K562 (cell line): ENCODE measurements at regions not wholly inside any gene's neighbourhood (a gene's known extent, or its start where the extent isn't known, plus 50 kb on each side); places are given as distances from the start of the nearest gene placed in this dataset.

Experiments
- ATAC-seq: fragments of 200-7000 bp; cut with Tn5 transposase; 3 replicates; pipeline ENCODE4 v1.9.1; 2020; ENCODE audit warnings: moderate library complexity
- BruUV-seq: library from RNA; stranded (reverse); fragments of 400-500 nt; replicated peaks from 2 replicates; lab custom pipeline; 2021; lab: Mats Ljungman, UMichigan
- CTCF ChIA-PET: fragments of 300-600 bp; formaldehyde crosslinking; extraction: SDS; loops from one replicate; lab custom pipeline; 2021; ENCODE audit warnings: low intra/inter-chr PET ratio; lab: Yijun Ruan, JAX
- POLR2A ChIA-PET: fragments of 300-600, 350-650 bp; sonication (Branson Sonifier 250); formaldehyde crosslinking; extraction: SDS; loops from one replicate; lab custom pipeline; 2021; ENCODE audit warnings: antibody characterized with exemption, inconsistent platforms; lab: Yijun Ruan, JAX
- DNase-seq, 4 experiments: peaks; one replicate each; pipeline versions ENCODE4 v3.0.0 to v3.0.0-alpha.2; 2011 to 2018; ENCODE audit warnings: low spot score in 3 of 4, mixed read lengths in 3 of 4; ENCODE audit errors: extremely low read depth in 1 of 4
- FAIRE-seq: peaks from 2 replicates; lab custom pipeline; 2011; peaks lifted over from hg19 to GRCh38; lab: Jason Lieb, UNC
- H2AFZ ChIP-seq: 2 replicates; pipeline ENCODE4 v1.6.0; 2011; ENCODE audit warnings: low read depth, low read length, control low read depth, inconsistent platforms
- H3K27ac ChIP-seq: fragments of 200-600 bp; 3 replicates; pipeline ENCODE4 v1.8.0; 2011; ENCODE audit warnings: low read depth, mild to moderate bottlenecking, control low read depth, inconsistent platforms, low read length, moderate library complexity, mixed read lengths; ENCODE audit errors: extremely low read depth
- H3K27me3 ChIP-seq, 2 experiments: fragments of 300-600 bp in 1 of 2; 2 replicates in 1 of 2; 3 replicates in 1 of 2; pipeline versions ENCODE4 v1.6.0 to v1.8.0; 2011; ENCODE audit warnings: inconsistent platforms in 2 of 2, low read length in 2 of 2, mild to moderate bottlenecking in 1 of 2, mixed read lengths in 1 of 2, moderate library complexity in 1 of 2; ENCODE audit not compliant: control insufficient read depth in 2 of 2, insufficient read depth in 2 of 2
- H3K36me3 ChIP-seq: fragments of 300-600 bp; 3 replicates; pipeline ENCODE4 v1.8.0; 2011; ENCODE audit warnings: mild to moderate bottlenecking, low read length, inconsistent platforms; ENCODE audit not compliant: control insufficient read depth, insufficient read depth
- H3K4me1 ChIP-seq, 2 experiments: fragments of 200-600 bp in 1 of 2; replicated peaks in 1 of 2; 2 replicates in 1 of 2; 3 replicates in 1 of 2; pipeline versions ENCODE4 v1.5.1 to v1.8.0; 2011; ENCODE audit warnings: inconsistent platforms in 2 of 2, low read length in 2 of 2, mild to moderate bottlenecking in 1 of 2, mixed read lengths in 1 of 2, moderate library complexity in 1 of 2; ENCODE audit not compliant: control insufficient read depth in 2 of 2, insufficient read depth in 2 of 2
- H3K4me2 ChIP-seq: 2 replicates; pipeline ENCODE4 v1.6.1; 2011; ENCODE audit warnings: low read length, control low read depth, inconsistent platforms, mixed read lengths; ENCODE audit not compliant: insufficient read depth
- H3K4me3 ChIP-seq: fragments of 200-600 bp; sonication (generic), shearing (Covaris generic); 2 replicates; pipeline ENCODE4 v1.5.1; 2016; ENCODE audit warnings: control low read depth, inconsistent platforms
- H3K79me2 ChIP-seq: fragments of 200-600 bp; 3 replicates; pipeline ENCODE4 v1.8.0; 2011; ENCODE audit warnings: low read length, inconsistent platforms; ENCODE audit not compliant: control insufficient read depth, insufficient read depth
- H3K9ac ChIP-seq, 2 experiments: 2 replicates each; pipeline versions ENCODE4 v1.6.0 to v1.6.1; 2011; ENCODE audit warnings: low read depth in 2 of 2, low read length in 2 of 2, control low read depth in 1 of 2, inconsistent platforms in 1 of 2, mild to moderate bottlenecking in 1 of 2, mixed read lengths in 1 of 2; ENCODE audit not compliant: insufficient read depth in 1 of 2
- H3K9me1 ChIP-seq: one replicate; pipeline ENCODE4 v1.6.0; 2011; ENCODE audit warnings: inconsistent platforms, mild to moderate bottlenecking, low read length, moderate library complexity; ENCODE audit not compliant: control insufficient read depth, insufficient read depth
- H3K9me3 ChIP-seq: replicated peaks from 2 replicates; pipeline ENCODE4 v1.5.1; 2011; ENCODE audit warnings: low read depth, low read length, inconsistent platforms; ENCODE audit not compliant: control insufficient read depth, insufficient read depth
- H4K20me1 ChIP-seq: replicated peaks from 2 replicates; pipeline ENCODE4 v1.6.1; 2011; ENCODE audit warnings: low read length, inconsistent platforms, mixed read lengths; ENCODE audit not compliant: control insufficient read depth, insufficient read depth
- ZNF3 ChIP-seq: fragments of 250-450 bp; sonication (Bioruptor Pico); IDR thresholded peaks from 2 replicates; pipeline ENCODE4 v1.5.0; 2021; ENCODE audit warnings: mild to moderate bottlenecking, moderate library complexity
- WGBS: fragments of 100-300 bp; shearing (Covaris generic); methylation state at CpG from one replicate; pipeline ENCODE4 v1.1.6; 2016; ENCODE audit warnings: low coverage, mixed read lengths; ENCODE audit not compliant: insufficient coverage; ENCODE audit errors: missing lambda C conversion rate; 5-methylcytosine and 5-hydroxymethylcytosine counted together
- in situ Hi-C: fragments of 300-500 bp; cut with MboI; formaldehyde crosslinking; loops from 4 replicates; pipeline ENCODE4 v1.15.0; 2018; ENCODE audit warnings: inconsistent platforms, mixed read lengths
- intact Hi-C: fragments of 100-400 bp; cut with micrococcal nuclease; formaldehyde crosslinking; loops from 2 replicates; pipeline ENCODE4 v1.14.2; 2022
- TF ChIP-seq, protein P1 (sequence below), 3 experiments: fragments of 200-800 bp in 1 of 3; fragments of 250-450 bp in 1 of 3; fragments of 450-650 bp in 1 of 3; sonication (Bioruptor Pico) in 1 of 3; sonication (Bioruptor generic) in 1 of 3; formaldehyde crosslinking in 1 of 3; IDR thresholded peaks; 2 replicates each; pipeline versions ENCODE4 v1.6.1 to v1.8.0; 2016 to 2022; ENCODE audit warnings: mild to moderate bottlenecking in 2 of 3, missing genetic modification characterization in 2 of 3, missing compliant biosample characterization in 1 of 3, moderate library complexity in 1 of 3

DNA sequence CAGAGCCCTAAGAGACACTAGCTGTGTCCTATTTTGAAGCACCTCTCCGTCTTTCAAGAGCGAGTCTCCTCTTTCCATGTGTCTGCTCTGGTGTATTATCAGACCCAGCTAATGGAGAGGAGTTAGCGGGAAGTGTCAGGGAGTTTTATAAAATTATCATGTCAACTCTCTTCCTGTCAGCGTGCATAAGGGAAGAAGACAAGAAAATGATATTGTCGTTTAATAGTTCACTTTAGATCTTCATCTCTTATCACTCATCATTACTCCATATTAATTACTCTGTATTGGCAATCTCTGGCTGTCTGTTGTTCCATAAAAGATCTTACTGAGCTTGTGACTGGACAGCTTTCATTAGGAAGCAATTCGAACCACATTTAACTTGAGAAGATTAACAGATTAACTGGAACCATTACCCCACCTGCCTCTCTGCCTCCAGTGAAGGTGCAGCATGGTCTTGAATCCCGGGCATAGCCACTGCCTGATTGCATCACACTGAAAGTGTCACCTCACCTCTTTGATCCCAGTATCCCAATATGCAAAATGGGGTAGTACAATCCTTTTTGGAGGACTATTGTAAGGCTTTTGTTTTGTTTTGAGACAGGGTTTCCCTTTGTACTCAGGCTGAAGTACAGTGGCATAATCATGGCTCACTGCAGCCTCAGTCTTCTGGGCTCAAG, 121.1 kb downstream of the TMEM114 start:
- Histone ChIP-seq H3K36me3 (no peaks in the 10 kb centered on the region), H3K27ac (no peak overlapping the region), H3K4me1 (no peaks in the 10 kb centered on the region), H3K27me3 (peaks cover 4 to 7% of the 10 kb centered on the region in 2 experiments; a peak in 4 of 5 replicates), H3K79me2 (no peaks in the 10 kb centered on the region), H2AFZ (no peak overlapping the region), H3K4me2 (no peak overlapping the region), H4K20me1 (no peaks in the 10 kb centered on the region), H3K4me3 (no peak overlapping the region), H3K9me3 (no peaks in the 10 kb centered on the region), H3K9me1 (no peaks in the 10 kb centered on the region), H3K9ac (no peak overlapping the region)
- FAIRE-seq: no peak
- CTCF ChIA-PET: no interaction called here
- POLR2A ChIA-PET: interaction anchor here (0.9 kb wide), 1 partner anchor 11 kb away, joined by 3 read pairs; no protein-coding TSS in a partner anchor
- in situ Hi-C loops: no loop called here
- BruUV-seq: no TSS peak
- WGBS: 3% methylated on average over 7 of the region's 7 CpGs
- intact Hi-C loops: no loop called here
- TF ChIP-seq, protein P1, sequence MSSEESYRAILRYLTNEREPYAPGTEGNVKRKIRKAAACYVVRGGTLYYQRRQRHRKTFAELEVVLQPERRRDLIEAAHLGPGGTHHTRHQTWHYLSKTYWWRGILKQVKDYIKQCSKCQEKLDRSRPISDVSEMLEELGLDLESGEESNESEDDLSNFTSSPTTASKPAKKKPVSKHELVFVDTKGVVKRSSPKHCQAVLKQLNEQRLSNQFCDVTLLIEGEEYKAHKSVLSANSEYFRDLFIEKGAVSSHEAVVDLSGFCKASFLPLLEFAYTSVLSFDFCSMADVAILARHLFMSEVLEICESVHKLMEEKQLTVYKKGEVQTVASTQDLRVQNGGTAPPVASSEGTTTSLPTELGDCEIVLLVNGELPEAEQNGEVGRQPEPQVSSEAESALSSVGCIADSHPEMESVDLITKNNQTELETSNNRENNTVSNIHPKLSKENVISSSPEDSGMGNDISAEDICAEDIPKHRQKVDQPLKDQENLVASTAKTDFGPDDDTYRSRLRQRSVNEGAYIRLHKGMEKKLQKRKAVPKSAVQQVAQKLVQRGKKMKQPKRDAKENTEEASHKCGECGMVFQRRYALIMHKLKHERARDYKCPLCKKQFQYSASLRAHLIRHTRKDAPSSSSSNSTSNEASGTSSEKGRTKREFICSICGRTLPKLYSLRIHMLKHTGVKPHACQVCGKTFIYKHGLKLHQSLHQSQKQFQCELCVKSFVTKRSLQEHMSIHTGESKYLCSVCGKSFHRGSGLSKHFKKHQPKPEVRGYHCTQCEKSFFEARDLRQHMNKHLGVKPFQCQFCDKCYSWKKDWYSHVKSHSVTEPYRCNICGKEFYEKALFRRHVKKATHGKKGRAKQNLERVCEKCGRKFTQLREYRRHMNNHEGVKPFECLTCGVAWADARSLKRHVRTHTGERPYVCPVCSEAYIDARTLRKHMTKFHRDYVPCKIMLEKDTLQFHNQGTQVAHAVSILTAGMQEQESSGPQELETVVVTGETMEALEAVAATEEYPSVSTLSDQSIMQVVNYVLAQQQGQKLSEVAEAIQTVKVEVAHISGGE (CRISPR knock-in tag; IDR thresholded peaks at IDR 0.05): no peak
- no peak for TF ChIP-seq ZNF3
- ATAC-seq: no peak
- no peak for DNase-seq
